Activated CD8-positive, alpha-beta memory T cell treated with anti-CD3 and anti-CD28 coated beads, Interleukin-2, amount 10 ng/mL, durations not matched to agents 7 days and 5 days (primary cell): ENCODE measurements at regions not wholly inside any gene's neighbourhood (a gene's known extent, or its start where the extent isn't known, plus 50 kb on each side); places are given as distances from the start of the nearest gene placed in this dataset.

ENCODE experiments used
- ATAC-seq: fragments of 150-1000 bp; cut with Tn5 transposase; one replicate; pipeline ENCODE4 v1.10.0; 2021; ENCODE audit warnings: moderate library complexity
- CTCF ChIA-PET: fragments of 350-600 bp; sonication (Branson Sonifier 250); formaldehyde crosslinking; loops from one replicate; lab custom pipeline; 2021; ENCODE audit warnings: antibody characterized with exemption; lab: Charles Lee
- DNase-seq: peaks from one replicate; pipeline ENCODE4 v3.0.0-alpha.2; 2020
- H3K27ac Mint-ChIP-seq: one replicate; pipeline ENCODE4 v1.8.0; 2021; ENCODE audit warnings: mild to moderate bottlenecking, mixed read lengths
- H3K27me3 Mint-ChIP-seq: one replicate; pipeline ENCODE4 v1.8.0; 2021; ENCODE audit warnings: mixed read lengths
- H3K36me3 Mint-ChIP-seq: one replicate; pipeline ENCODE4 v1.8.0; 2021; ENCODE audit warnings: mild to moderate bottlenecking, mixed read lengths
- H3K4me1 Mint-ChIP-seq: one replicate; pipeline ENCODE4 v1.8.0; 2021; ENCODE audit warnings: mixed read lengths
- H3K4me3 Mint-ChIP-seq: one replicate; pipeline ENCODE4 v1.8.0; 2021; ENCODE audit warnings: mild to moderate bottlenecking, moderate library complexity, mixed read lengths
- H3K9me3 Mint-ChIP-seq: one replicate; pipeline ENCODE4 v1.8.0; 2022; ENCODE audit warnings: low read depth, mixed read lengths

DNA sequence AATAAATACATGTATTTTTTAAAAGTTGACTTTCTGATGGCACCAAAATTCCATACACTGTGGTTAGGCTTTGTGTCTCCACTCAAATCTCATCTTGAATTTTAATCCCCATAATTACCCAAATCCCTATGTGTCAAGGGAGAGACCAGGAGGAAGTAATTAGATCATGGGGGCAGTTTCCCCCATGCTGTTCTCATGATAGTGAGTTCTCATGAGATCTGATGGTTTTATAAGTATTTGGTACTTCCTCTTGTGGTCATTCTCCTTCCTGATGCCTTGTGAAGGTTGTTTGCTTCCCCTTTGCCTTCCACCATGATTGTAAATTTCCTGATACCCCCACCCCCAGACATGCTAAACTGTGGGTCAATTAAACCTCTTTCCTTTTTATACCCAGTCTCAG is 1218.4 kb upstream of the PRMT6 start:
- ATAC-seq (no peak), DNase-seq (no peak)
- CTCF ChIA-PET, result no interaction called here
- Mint-ChIP-seq H3K27ac (no peak overlapping the region), H3K9me3 (peaks cover 16% of the 10 kb centered on the region), H3K4me1 (no peaks in the 10 kb centered on the region), H3K36me3 (no peaks in the 10 kb centered on the region), H3K4me3 (no peak overlapping the region), H3K27me3 (no peaks in the 10 kb centered on the region)

DNA sequence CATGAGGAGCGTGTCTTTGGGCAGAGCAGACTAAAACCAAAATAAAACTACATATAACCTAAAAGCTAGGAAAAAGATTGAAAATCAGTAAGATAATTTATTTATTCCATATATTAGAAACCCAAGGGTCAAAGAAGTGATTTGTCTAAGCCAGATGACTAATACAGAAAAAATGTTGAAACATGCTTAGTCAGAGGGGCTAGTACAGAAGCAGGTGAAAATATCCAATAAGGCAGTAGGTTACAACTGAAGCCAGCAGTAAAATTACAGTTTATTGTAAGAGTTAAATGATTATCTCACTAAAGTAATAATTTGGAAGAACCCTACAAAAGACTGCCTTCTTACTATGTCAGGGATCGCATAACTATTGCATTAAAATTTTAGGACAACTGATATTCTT is 1190.9 kb upstream of the PRMT6 start:
- no peaks in the 10 kb centered on the region for H3K4me1 Mint-ChIP-seq
- ATAC-seq, result no peak
- CTCF ChIA-PET, result no interaction called here
- no peak overlapping the region for H3K4me3 Mint-ChIP-seq
- no peak for DNase-seq
- H3K36me3 Mint-ChIP-seq, result no peaks in the 10 kb centered on the region
- no peak overlapping the region for H3K27ac Mint-ChIP-seq
- no peaks in the 10 kb centered on the region for H3K27me3 Mint-ChIP-seq
- peaks cover 12% of the 10 kb centered on the region for H3K9me3 Mint-ChIP-seq

DNA sequence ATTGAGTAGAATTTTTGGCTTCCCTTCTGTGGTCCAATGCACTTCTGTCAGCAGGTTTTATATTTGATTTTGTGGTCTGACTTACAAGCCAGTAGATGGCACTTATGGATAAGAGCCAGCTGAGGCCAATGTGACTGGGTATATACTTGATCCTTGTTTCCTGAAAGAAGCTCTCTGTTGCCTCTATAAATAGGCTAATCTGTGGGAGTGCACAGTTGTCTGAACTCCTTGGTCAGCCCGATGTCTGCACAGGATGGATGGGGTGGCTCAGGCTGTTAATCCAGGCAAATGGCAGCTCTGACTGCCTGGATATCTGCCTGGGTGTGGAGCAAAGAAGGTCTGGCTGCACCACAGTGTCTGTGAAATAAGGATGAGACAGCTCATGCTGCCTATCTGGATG is 1183.7 kb upstream of the PRMT6 start:
- Mint-ChIP-seq H3K36me3 (no peaks in the 10 kb centered on the region), H3K9me3 (peaks cover 6% of the 10 kb centered on the region), H3K27ac (no peak overlapping the region), H3K4me1 (no peaks in the 10 kb centered on the region), H3K27me3 (no peaks in the 10 kb centered on the region), H3K4me3 (no peak overlapping the region)
- ATAC-seq (no peak), DNase-seq (no peak)
- CTCF ChIA-PET, result no interaction called here

DNA sequence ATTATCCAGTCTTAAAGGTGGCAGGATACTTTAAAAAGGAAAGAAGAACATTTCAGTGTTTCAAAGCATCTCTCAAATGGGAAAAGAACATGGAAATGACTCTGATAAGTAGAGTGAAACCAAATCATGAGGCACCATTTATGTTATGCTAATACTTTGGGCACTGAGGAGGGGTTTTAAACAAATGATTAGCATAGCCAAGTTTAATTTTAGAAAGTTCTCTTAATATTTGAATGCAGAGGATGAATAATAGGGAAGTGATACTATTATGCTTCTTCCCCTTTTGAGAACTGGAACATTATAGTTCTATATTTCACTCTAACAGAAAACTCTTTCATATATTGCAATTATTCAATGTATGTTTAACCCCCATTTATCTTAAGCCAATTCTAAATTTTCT is 1181.9 kb upstream of the PRMT6 start:
- DNase-seq, result no peak
- Mint-ChIP-seq H3K9me3 (peaks cover 10% of the 10 kb centered on the region), H3K27me3 (no peaks in the 10 kb centered on the region), H3K27ac (no peak overlapping the region), H3K4me1 (no peaks in the 10 kb centered on the region), H3K36me3 (no peaks in the 10 kb centered on the region), H3K4me3 (no peak overlapping the region)
- CTCF ChIA-PET, result no interaction called here
- ATAC-seq, result no peak

DNA sequence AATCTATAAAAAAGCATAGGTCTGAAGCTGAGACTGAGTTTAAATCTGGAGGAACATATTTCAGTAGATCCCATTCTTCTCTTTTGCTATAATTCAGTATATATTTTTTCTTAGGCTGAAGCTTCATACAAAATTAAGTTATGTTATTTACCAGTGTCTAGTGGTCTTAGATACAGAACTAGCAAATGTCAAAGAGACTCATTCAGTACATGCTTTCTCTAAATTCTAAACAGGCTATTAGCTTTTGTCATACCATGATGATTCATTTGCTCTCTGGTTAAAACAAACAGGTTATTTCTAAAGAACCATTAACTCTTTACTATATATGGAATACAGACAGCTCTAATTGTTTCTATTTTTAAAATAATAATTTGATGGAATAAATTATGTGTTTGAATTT is 1170.2 kb upstream of the PRMT6 start:
- DNase-seq (no peak), ATAC-seq (no peak)
- Mint-ChIP-seq H3K36me3 (no peaks in the 10 kb centered on the region), H3K9me3 (peaks cover 15% of the 10 kb centered on the region), H3K4me3 (no peak overlapping the region), H3K27me3 (no peaks in the 10 kb centered on the region), H3K4me1 (no peaks in the 10 kb centered on the region), H3K27ac (no peak overlapping the region)
- CTCF ChIA-PET, result no interaction called here

DNA sequence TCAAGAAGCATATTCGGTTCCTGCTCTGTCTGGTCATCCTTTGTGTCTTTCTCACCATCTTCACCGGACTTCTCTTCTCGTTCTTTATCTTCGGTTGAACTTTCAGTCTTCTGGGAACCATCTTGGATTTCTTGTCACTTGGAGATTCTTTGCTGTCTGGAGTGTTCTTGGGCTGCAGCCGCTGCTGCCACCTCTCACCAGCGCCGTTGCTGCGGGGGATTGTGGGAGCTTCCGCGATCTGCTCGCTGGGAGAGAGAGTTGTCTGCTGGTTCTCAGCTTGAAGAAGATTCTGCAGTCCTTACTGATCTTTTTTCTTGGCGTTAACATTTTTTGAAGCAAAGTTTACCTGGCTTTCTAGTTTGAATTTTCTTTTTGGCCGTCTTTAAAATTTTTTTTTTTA is 1165.2 kb upstream of the PRMT6 start:
- Mint-ChIP-seq H3K27me3 (no peaks in the 10 kb centered on the region), H3K27ac (no peak overlapping the region), H3K36me3 (no peaks in the 10 kb centered on the region), H3K9me3 (peaks cover 14% of the 10 kb centered on the region), H3K4me3 (no peak overlapping the region), H3K4me1 (no peaks in the 10 kb centered on the region)
- no peak for ATAC-seq
- DNase-seq, result no peak
- CTCF ChIA-PET, result no interaction called here

DNA sequence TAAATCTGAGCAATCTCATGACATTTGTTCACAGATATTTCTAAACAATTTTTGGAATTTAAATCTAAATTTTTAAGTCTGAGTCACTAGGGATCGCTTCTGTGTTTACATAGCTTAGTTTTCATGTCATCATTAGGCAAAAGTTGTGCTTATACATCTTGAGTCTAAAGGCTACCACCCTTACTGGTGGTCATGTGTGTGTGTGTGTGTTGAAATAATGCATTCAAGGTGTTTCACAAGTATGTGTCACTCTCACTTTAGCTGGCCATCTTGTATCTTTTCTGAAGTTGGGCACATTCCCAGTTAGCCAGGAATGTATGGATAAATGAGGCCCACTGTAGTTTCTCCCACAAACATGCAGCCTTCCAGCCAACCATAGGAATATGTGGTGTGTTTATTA is 1162.5 kb upstream of the PRMT6 start:
- CTCF ChIA-PET, result no interaction called here
- DNase-seq (no peak), ATAC-seq (no peak)
- H3K27me3 Mint-ChIP-seq, result no peaks in the 10 kb centered on the region
- peaks cover 17% of the 10 kb centered on the region for H3K9me3 Mint-ChIP-seq
- H3K4me1 Mint-ChIP-seq, result no peaks in the 10 kb centered on the region
- H3K4me3 Mint-ChIP-seq, result no peak overlapping the region
- H3K27ac Mint-ChIP-seq, result no peak overlapping the region
- H3K36me3 Mint-ChIP-seq, result no peaks in the 10 kb centered on the region

DNA sequence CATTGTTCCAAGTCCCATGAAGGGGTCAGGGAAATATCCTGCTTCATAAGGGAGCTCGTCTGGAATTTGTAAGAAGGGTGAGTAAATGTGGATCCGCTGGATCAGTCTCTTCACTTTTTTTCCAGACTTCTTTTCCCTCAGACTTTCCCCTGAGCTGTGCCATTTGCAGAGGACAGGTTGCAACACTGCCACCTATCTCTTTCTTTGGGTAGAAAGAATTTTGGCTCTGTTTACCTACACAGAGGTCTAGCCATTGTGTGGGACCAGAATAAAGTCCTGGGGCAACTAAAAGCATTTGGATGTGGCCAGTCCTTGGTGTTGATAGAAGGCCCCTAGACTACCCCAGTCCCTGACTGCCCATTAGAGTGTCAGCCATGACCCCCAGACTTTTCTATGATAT is 1146.7 kb upstream of the PRMT6 start:
- no peaks in the 10 kb centered on the region for H3K36me3 Mint-ChIP-seq
- DNase-seq, result no peak
- CTCF ChIA-PET, result no interaction called here

DNA sequence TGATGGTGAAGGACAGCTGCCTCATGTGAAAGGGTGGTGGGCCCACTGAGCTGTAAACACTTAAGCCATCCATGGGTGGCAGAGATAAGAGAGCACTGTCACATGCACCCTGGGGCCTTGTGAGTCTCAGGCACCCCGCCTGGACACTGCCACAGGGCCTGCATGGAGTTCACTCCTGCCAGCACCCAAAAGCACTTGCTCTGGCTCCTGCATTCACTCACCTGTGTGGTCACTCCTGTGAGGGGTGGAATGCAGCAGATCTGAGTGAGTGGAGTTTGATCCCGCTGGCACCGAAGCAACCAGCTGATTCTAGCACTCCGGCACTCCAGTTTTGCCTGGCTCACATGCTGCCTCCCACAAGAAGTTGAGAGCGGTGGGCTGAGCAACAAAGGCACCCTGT is 1142.1 kb upstream of the PRMT6 start:
- Mint-ChIP-seq H3K27ac (no peak overlapping the region), H3K36me3 (no peaks in the 10 kb centered on the region), H3K4me3 (no peak overlapping the region), H3K4me1 (no peaks in the 10 kb centered on the region), H3K27me3 (no peaks in the 10 kb centered on the region), H3K9me3 (peaks cover 5% of the 10 kb centered on the region)
- DNase-seq (no peak), ATAC-seq (no peak)
- CTCF ChIA-PET, result no interaction called here

More for the DNA sequence above, 1146.7 kb upstream of the PRMT6 start:
- H3K27me3 Mint-ChIP-seq, result no peaks in the 10 kb centered on the region
- H3K9me3 Mint-ChIP-seq, result peaks cover 3% of the 10 kb centered on the region
- no peak overlapping the region for H3K4me3 Mint-ChIP-seq
- no peaks in the 10 kb centered on the region for H3K4me1 Mint-ChIP-seq
- no peak overlapping the region for H3K27ac Mint-ChIP-seq
- no peak for ATAC-seq

DNA sequence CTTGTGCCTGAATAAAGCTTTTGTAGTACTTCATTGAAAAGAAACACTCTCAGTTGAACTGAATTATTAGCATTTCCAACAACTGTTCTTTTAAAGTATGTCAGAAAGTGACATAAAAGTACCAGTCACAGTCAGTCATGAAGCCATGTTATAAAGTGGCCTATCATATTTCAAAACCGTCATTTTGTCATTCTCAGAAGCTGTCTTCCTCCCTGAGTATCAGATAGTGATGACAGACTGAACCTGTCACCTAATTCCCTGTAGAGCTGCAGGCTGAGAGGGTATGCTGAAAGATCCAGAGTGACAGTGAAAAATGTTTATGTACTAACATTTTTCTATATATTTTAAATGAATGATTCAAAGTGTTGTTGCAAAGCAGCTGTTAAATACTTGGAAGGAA is 1121.7 kb upstream of the PRMT6 start:
- H3K27ac Mint-ChIP-seq, result no peak overlapping the region
- no peak for ATAC-seq
- no peaks in the 10 kb centered on the region for H3K27me3 Mint-ChIP-seq
- H3K36me3 Mint-ChIP-seq, result no peaks in the 10 kb centered on the region
- peaks cover 17% of the 10 kb centered on the region for H3K9me3 Mint-ChIP-seq
- no peak overlapping the region for H3K4me3 Mint-ChIP-seq
- CTCF ChIA-PET, result no interaction called here
- H3K4me1 Mint-ChIP-seq, result no peaks in the 10 kb centered on the region
- no peak for DNase-seq

DNA sequence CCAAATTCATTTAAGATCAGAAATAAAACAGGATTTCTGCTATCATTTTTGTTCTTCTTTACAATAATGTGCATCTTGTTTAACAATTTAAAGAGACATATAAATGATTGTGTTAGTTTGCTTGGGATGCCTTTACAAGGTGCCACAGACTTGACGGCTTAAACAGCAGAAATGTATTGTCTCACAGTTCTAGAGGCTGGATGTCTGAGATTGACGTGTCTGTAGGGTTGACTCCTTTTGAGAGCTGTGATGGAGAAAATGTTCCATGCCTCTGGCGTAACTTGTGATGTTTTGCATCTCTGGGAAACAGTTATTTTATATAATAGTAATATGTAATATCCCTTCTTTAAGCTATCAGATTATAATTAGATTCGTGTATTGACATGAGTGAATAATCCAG is 1091.6 kb upstream of the PRMT6 start:
- H3K27me3 Mint-ChIP-seq, result no peaks in the 10 kb centered on the region
- H3K4me3 Mint-ChIP-seq, result no peak overlapping the region
- H3K9me3 Mint-ChIP-seq, result peaks cover 9% of the 10 kb centered on the region
- no peaks in the 10 kb centered on the region for H3K4me1 Mint-ChIP-seq
- CTCF ChIA-PET, result no interaction called here
- no peak overlapping the region for H3K27ac Mint-ChIP-seq
- DNase-seq, result no peak
- no peak for ATAC-seq
- no peaks in the 10 kb centered on the region for H3K36me3 Mint-ChIP-seq

DNA sequence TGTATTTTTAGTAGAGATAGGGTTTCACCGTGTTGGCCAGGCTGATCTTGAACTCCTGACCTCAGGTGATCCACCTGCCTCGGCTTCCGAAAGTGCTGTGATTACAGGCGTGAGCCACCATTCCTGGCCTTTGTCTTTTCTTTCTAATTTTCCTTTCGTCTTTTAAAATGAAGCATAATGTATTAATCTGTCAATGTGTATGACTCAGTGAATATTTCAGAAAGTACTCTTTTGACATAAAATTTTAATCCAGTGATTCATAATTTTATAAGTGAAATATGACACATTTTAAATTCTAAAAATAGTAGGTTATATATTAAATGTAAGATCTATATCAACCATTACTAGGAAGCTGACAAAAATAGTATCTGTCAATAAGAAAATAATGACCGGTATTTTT is 1059.0 kb upstream of the PRMT6 start:
- no peaks in the 10 kb centered on the region for H3K27me3 Mint-ChIP-seq
- H3K4me1 Mint-ChIP-seq, result no peaks in the 10 kb centered on the region
- H3K27ac Mint-ChIP-seq, result no peak overlapping the region
- no peaks in the 10 kb centered on the region for H3K36me3 Mint-ChIP-seq
- H3K4me3 Mint-ChIP-seq, result no peak overlapping the region
- CTCF ChIA-PET, result no interaction called here
- DNase-seq (no peak), ATAC-seq (no peak)
- peaks cover 12% of the 10 kb centered on the region for H3K9me3 Mint-ChIP-seq

DNA sequence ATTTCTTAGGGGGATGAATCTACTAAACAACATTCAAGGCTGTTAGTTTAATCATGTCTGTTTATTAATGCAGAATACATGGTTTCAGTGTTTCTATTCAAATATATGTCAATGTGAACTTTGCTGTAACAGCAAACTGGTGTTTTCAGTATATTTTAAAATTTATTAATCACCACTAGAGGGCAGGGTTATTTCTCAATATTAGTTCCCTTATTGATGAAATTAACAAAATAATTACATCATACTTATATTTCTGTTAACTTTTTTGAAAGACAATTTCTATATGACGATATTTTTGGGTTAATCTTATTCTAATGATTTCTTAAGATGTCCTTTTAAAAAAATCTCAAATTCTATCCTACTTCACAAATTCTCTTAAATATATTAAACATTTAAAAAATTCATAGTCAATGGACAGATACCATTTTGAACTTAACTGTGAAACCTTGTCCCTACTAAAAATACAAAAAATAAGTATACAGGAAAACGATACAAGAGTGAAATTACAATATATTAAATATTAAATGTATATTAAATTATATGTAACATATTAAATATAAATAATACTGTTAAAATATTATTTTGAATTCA is 1034.1 kb upstream of the PRMT6 start:
- no peak for DNase-seq
- no peaks in the 10 kb centered on the region for H3K27me3 Mint-ChIP-seq
- H3K9me3 Mint-ChIP-seq, result peaks cover 3% of the 10 kb centered on the region
- H3K4me3 Mint-ChIP-seq, result no peak overlapping the region
- H3K36me3 Mint-ChIP-seq, result no peaks in the 10 kb centered on the region
- CTCF ChIA-PET, result no interaction called here
- ATAC-seq, result no peak
- no peaks in the 10 kb centered on the region for H3K4me1 Mint-ChIP-seq
- no peak overlapping the region for H3K27ac Mint-ChIP-seq

DNA sequence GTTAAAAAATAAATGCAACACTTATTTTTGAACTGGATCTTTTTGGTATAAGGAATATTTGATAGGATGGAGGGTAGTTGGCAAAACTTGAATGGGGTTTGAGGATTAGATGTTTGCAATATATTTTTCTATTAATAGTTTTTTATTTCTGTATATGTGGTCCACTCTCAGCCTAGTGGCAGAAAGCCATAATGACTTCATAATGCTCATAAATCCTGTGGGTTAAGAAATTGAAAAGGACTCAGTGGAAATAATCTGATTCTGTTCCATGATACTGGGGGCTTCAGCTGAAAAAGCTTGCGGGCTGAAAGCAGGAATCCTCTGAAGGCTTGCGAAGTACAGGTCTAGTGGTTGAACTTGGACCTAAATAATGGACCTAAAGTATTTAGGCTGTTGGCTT is 1028.6 kb upstream of the PRMT6 start:
- CTCF ChIA-PET, result no interaction called here
- Mint-ChIP-seq H3K4me3 (no peak overlapping the region), H3K27ac (no peak overlapping the region), H3K4me1 (no peaks in the 10 kb centered on the region), H3K36me3 (no peaks in the 10 kb centered on the region), H3K9me3 (peaks cover 2% of the 10 kb centered on the region), H3K27me3 (no peaks in the 10 kb centered on the region)
- DNase-seq, result no peak
- no peak for ATAC-seq

DNA sequence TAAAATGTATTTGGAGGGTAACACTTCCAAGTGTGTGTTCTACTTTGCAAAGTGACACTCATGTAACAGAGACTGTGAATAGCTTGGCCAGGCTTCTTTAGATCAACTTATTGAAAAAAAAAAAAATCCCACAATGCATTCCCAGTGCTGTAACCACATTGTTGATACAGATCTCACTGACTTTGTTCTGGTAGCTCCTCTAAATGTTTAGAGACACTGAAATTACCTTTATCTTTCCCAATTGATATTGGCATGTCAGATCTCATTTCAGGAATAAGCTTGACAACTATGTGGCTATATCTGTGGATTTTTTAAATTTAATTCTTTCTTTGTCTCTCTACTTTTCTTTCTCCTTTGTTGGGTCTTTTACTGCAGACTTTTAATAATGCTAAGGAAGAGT is 1018.9 kb upstream of the PRMT6 start:
- Mint-ChIP-seq H3K9me3 (peaks cover 8% of the 10 kb centered on the region), H3K36me3 (no peaks in the 10 kb centered on the region), H3K27me3 (no peaks in the 10 kb centered on the region), H3K4me3 (no peak overlapping the region), H3K27ac (no peak overlapping the region), H3K4me1 (no peaks in the 10 kb centered on the region)
- ATAC-seq (no peak), DNase-seq (no peak)
- CTCF ChIA-PET, result no interaction called here
